Left lobe of liver (tissue), 2 donors: ENCODE measurements at regions not wholly inside any gene's neighbourhood (a gene's known extent, or its start where the extent isn't known, plus 50 kb on each side); places are given as distances from the start of the nearest gene placed in this dataset.
"Not testable (repeated sequence)": the region's sequence is repeated elsewhere in the genome, so short reads cannot be mapped to it uniquely, and the experiment has no call there.

ENCODE experiments used
- ATAC-seq: fragments of 200-7000 bp; cut with Tn5 transposase; one replicate; pipeline ENCODE4 v1.9.1; 2020; ENCODE audit warnings: mild to moderate bottlenecking, moderate library complexity
- DNase-seq: peaks from one replicate; pipeline ENCODE4 v3.0.0-alpha.2; 2020; ENCODE audit warnings: low spot score
- donor health status: DM: no; HTN: no; CAD: no; lungs with moderate emphysema.
- donor health status: DM: no; HTN: yes; CAD: no.

GRCh38 chr21:10424097-10424886 is 97.1 kb upstream of the TPTE start:
- ATAC-seq, result peak; percentile 8
- not testable (repeated sequence) for DNase-seq

DNA sequence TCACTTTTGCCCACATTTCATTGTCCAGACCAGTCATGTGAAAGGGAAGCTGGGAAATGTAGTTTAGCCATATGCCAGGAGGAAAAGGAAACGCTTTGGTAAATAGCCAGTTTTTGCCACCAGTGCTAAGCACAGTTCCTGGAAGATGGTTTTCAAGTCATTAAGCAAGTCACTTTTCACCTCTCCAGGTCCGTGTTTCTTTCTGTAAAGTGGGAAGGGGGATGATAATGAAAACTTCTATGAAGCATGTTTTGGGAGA is 96.6 kb upstream of the TPTE start:
- peak; percentile 7 for ATAC-seq
- DNase-seq, result not testable (repeated sequence)

DNA sequence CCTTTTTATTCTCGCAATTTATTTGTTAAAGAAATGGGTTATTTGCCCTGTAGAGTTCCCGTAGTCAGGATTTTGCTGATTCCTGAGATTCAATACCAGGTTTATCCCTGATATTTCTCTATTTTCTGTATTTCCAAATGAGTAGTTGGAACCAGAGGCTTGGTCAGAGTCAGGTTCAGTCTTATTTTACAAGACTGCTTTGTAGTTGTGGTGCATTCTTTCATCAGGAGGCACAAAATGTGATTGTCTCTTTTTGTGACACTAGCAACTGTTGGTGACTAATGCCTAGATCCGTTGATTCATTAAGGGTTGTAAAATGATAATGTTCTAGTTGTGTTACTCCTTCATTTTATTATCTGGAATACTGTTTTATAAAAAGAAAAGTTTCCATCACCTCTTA is 95.5 kb upstream of the TPTE start:
- ATAC-seq (no peak), DNase-seq (no peak)

DNA sequence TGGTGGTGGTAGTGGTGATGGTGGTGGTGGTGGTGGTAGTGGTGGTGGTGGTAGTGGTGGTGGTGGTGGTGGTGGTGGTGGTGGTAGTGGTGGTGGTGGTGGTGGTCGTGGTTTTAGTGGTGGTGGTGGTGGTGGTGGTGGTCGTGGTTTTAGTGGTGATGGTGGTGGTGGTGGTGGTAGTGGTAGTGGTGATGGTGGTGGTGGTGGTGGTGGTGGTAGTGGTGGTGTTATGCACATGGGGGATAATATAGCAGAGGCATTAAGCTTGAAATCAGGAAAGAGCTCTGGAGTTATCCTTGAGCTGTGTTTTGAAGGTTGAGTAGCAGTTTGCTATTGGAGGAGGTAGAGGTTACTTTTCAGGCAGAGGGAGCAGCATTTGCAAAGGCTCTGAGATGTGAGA is 94.6 kb upstream of the TPTE start:
- not testable (repeated sequence) for DNase-seq, ATAC-seq

GRCh38 chr21:10427277-10427676 is 94.1 kb upstream of the TPTE start:
- ATAC-seq, DNase-seq: not testable (repeated sequence)

GRCh38 chr21:10428981-10429534 is 92.3 kb upstream of the TPTE start:
- not testable (repeated sequence) for DNase-seq, ATAC-seq

- peak; percentile 13 for ATAC-seq
These were observed 91.4 kb upstream of the TPTE start for GRCh38 chr21:10430005-10430404.

GRCh38 chr21:10431995-10432394 is 89.4 kb upstream of the TPTE start:
- peak; percentile 9 for ATAC-seq
- not testable (repeated sequence) for DNase-seq

More at GRCh38 chr21:10430005-10430404, 91.4 kb upstream of the TPTE start:
- no peak for DNase-seq

- not testable (repeated sequence) for ATAC-seq, DNase-seq
These were observed 88.9 kb upstream of the TPTE start for GRCh38 chr21:10432456-10432855.

DNA sequence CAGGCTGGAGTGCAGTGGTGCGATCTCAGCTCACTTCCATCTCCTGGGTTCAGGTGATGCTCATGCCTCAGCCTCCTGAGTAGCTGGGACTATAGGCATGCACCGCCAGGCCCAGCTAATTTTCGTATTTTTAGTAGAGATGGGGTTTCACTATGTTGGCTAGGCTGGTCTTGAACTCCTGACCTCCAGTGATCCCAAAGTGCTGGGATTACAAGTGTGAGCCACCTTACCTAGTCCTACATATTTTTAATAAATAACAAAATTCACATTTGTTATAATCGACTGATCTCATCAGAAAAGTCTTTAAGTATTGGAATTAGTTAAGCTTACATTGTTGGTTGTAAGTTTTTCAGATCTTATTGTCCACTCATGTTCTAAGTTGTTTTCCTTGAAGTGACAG is 83.4 kb upstream of the TPTE start:
- not testable (repeated sequence) for DNase-seq, ATAC-seq

- DNase-seq, result not testable (repeated sequence)
- ATAC-seq, result peak; percentile 52
These were observed 80.7 kb upstream of the TPTE start for GRCh38 chr21:10440639-10441038.

- not testable (repeated sequence) for DNase-seq, ATAC-seq
These were observed 79.4 kb upstream of the TPTE start for GRCh38 chr21:10442018-10442417.

DNA sequence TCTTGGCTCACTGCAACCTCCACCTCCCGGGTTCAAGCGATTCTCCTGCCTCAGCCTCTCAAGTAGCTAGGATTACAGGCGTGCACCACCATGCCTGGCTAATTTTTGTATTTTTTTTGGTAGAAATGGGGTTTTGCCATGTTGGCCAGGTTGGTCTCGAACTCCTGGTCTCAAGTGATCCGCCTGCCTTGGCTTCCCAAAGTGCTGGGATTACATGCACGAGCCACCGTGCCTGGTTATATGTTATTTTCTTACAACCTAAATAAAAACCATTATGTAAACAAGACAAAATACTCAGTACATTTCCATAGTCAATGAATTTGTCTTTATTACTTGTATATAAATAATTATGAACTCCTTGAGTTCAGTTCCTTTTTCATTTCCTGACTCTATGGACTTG is 75.7 kb upstream of the TPTE start:
- ATAC-seq, DNase-seq: not testable (repeated sequence)

DNA sequence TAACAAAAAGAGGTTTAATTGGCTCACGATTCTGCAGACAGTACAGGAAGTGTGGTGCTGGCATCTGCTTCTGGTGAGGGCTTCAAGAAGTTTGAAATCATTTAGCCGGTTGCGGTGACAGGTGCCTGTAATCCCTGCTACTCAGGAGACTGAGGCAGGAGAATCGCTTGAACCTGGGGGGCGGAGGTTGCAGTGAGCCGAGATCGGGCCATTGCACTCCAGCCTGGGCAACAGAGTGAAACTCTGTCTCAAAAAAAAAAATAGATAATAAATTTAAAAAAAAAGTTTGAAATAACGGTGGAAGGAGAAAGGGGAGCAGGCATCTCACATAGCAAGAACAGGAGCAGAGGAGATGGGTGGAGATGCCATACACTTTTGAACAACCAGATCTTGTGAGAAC is 71.9 kb upstream of the TPTE start:
- ATAC-seq, DNase-seq: not testable (repeated sequence)

DNA sequence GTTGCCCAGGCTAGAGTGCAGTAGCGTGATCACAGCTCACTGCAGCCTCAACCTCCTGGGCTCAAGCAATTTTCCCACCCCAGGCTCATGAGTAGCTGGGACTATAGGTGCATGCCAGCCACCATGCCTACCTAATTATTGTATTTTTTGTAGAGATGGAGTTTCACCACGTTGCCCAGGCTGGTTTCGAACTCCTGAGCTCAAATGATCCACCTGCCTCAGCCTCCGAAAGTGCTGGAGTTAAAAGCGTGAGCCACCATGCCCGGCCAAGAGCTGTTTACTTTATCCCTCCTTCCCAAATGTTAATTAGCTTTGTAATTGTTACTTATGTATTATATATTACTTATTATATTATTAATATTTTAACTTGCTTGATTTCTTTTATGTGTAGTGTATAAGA is 70.1 kb upstream of the TPTE start:
- DNase-seq, ATAC-seq: not testable (repeated sequence)

- peak; percentile 6 for ATAC-seq
These were observed 63.6 kb upstream of the TPTE start for GRCh38 chr21:10457765-10458164.

DNA sequence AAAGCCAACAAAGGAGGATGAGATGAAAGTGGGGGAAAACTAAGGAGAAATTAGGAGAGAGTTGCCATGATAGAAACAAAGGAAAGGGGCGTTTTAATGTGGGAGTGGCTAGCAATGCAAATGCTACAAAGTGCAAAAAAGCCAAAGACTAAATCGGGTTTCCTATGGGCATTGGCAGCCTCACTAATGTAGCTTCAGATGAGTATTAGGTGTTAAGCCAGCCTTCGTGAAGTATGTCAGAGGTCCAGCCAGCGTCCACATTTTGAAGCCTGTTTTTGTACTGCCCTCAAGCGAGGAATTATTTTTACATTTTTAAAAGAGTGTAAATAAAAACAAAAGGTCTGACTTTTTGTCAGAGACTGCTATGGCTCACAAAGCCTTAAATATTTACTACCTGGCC is 60.4 kb upstream of the TPTE start:
- ATAC-seq, DNase-seq: not testable (repeated sequence)

More at GRCh38 chr21:10457765-10458164, 63.6 kb upstream of the TPTE start:
- not testable (repeated sequence) for DNase-seq

DNA sequence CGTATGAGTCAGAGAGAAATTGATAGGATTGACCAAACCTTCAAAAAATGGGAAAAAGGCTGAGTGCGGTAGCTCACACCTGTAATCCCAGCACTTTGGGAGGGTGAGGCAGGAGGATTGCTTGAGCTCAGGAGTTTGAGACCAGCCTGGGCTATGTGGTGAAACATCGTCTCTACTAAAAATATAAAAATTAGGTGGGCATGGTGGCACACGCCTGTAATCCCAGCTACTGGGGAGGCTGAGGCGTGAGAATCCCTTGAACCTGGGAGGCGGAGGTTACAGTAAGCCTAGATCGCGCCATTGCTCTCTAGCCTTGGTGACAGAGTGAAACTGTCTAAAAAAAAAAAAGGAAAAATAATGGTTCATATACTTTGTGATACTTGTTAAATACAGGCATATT is 59.9 kb upstream of the TPTE start:
- not testable (repeated sequence) for DNase-seq, ATAC-seq

- ATAC-seq (no peak), DNase-seq (no peak)
These were observed 58.2 kb upstream of the TPTE start for GRCh38 chr21:10463156-10463555.

- DNase-seq (no peak), ATAC-seq (no peak)
These were observed 56.4 kb upstream of the TPTE start for GRCh38 chr21:10464975-10465374.

GRCh38 chr21:10465524-10466110 is 55.8 kb upstream of the TPTE start:
- not testable (repeated sequence) for DNase-seq
- peak; percentile 40 for ATAC-seq

DNA sequence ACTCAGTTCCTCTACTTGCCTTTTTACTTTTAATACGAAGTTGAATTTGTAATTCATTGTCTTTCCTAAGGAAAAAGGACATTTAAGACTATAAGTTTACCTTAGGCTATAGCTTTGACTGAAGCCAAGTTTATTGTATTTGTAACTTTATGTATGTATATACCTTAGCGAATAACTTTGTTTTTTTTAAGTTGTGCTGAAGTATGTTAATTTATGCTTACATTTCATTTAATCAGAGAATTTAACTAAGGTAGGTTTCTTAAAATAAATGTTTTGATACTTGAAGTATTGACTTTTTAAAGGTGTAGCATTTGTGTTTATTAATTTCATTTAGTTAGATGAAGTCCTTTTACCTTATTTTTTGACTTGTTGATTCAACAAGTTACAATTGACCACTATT is 55.2 kb upstream of the TPTE start:
- DNase-seq, result no peak
- no peak for ATAC-seq
